ENCODE measurements at regions not wholly inside any gene's neighbourhood (a gene's known extent, or its start where the extent isn't known, plus 50 kb on each side); places are given as distances from the start of the nearest gene placed in this dataset.

- no peak overlapping the region for H3K4me3 ChIP-seq (ENCODE audit: low read length)
- no peak overlapping the region for H3K9ac ChIP-seq (ENCODE audit: low read depth, low read length)
- no peaks in the 10 kb centered on the region for H3K27me3 ChIP-seq (ENCODE audit: insufficient read depth, low read length)
- no peaks in the 10 kb centered on the region for H3K36me3 ChIP-seq (ENCODE audit: insufficient read depth, low read depth, low read length)
- H3K9me3 ChIP-seq (ENCODE audit: insufficient read depth, low read depth, low read length), result no peaks in the 10 kb centered on the region
- no peaks in the 10 kb centered on the region for H3K4me1 ChIP-seq (ENCODE audit: insufficient read depth, low read length)
- no peak overlapping the region for H3K27ac ChIP-seq (ENCODE audit: low read length)
These were observed 57.1 kb upstream of the PLPPR4 start for GRCh38 chr1:99207216-99207615.

Measured in iPS-20b (cell line).